HL-60 (cell line): ENCODE measurements at regions not wholly inside any gene's neighbourhood (a gene's known extent, or its start where the extent isn't known, plus 50 kb on each side); places are given as distances from the start of the nearest gene placed in this dataset.

ENCODE experiments used
- DNase-seq, 2 experiments: peaks; one replicate each; pipeline ENCODE4 v3.0.0-alpha.2; 2010 to 2020; ENCODE audit warnings: low read depth in 1 of 2, low spot score in 1 of 2
- H3K27ac ChIP-seq: fragments of 250-450 bp; sonication (Bioruptor Pico); replicated peaks from 2 replicates; pipeline ENCODE4 v1.5.1; 2020; ENCODE audit warnings: mild to moderate bottlenecking, moderate library complexity
- H3K27me3 ChIP-seq: fragments of 250-450 bp; sonication (Bioruptor Pico); 2 replicates; pipeline ENCODE4 v1.5.1; 2021; ENCODE audit warnings: mild to moderate bottlenecking, moderate library complexity; ENCODE audit not compliant: insufficient read depth, poor library complexity, severe bottlenecking
- H3K4me3 ChIP-seq: replicated peaks from 2 replicates; pipeline ENCODE4 v1.5.1; 2011; ENCODE audit warnings: mild to moderate bottlenecking, control low read depth, low read length; ENCODE audit not compliant: insufficient read depth
- CTCF ChIP-seq: IDR thresholded peaks from one replicate; pipeline ENCODE4 v1.5.1; 2011; ENCODE audit warnings: low read length, control low read depth, inconsistent platforms; ENCODE audit not compliant: insufficient read depth
- GABPA ChIP-seq: IDR thresholded peaks from 2 replicates; pipeline ENCODE4 v1.6.1; 2012; ENCODE audit warnings: low read depth
- POLR2AphosphoS5 ChIP-seq: IDR thresholded peaks from 2 replicates; pipeline ENCODE4 v1.6.1; 2012; ENCODE audit warnings: low read depth
- REST ChIP-seq: IDR thresholded peaks from 2 replicates; pipeline ENCODE4 v1.6.1; 2012; ENCODE audit warnings: low read depth; ENCODE audit not compliant: insufficient replicate concordance
- SPI1 ChIP-seq: IDR thresholded peaks from 2 replicates; pipeline ENCODE4 v1.6.1; 2012; ENCODE audit warnings: low read depth, mild to moderate bottlenecking, borderline replicate concordance

- no peaks in the 10 kb centered on the region for H3K27me3 ChIP-seq
- H3K4me3 ChIP-seq, result no peak overlapping the region
- DNase-seq, result no peak
- H3K27ac ChIP-seq, result no peak overlapping the region
- TF ChIP-seq POLR2AphosphoS5 (no peak), SPI1 (no peak), CTCF (no peak)
Measured at GRCh38 chr6:23732521-23732920, 393.5 kb upstream of the NRSN1 start.

- no peak overlapping the region for H3K4me3 ChIP-seq
- H3K27me3 ChIP-seq, result no peaks in the 10 kb centered on the region
- TF ChIP-seq CTCF (no peak), POLR2AphosphoS5 (no peak), SPI1 (no peak), REST (no peak), GABPA (no peak)
- no peak for DNase-seq
- no peak overlapping the region for H3K27ac ChIP-seq
Measured at GRCh38 chr6:23735151-23735550, 390.9 kb upstream of the NRSN1 start.

GRCh38 chr6:23736577-23736976 lies 389.4 kb upstream of the NRSN1 start:
- DNase-seq, result no peak
- Histone ChIP-seq H3K27ac (no peak overlapping the region), H3K4me3 (no peak overlapping the region), H3K27me3 (no peaks in the 10 kb centered on the region)
- TF ChIP-seq GABPA (no peak), REST (no peak), POLR2AphosphoS5 (no peak), CTCF (no peak), SPI1 (no peak)

GRCh38 chr6:23747239-23747638 lies 378.8 kb upstream of the NRSN1 start:
- Histone ChIP-seq H3K27me3 (no peaks in the 10 kb centered on the region), H3K4me3 (no peak overlapping the region), H3K27ac (no peak overlapping the region)
- no peak for DNase-seq
- TF ChIP-seq REST (no peak), POLR2AphosphoS5 (no peak), SPI1 (no peak), GABPA (no peak), CTCF (no peak)
